ENCODE measurements at regions not wholly inside any gene's neighbourhood (a gene's known extent, or its start where the extent isn't known, plus 50 kb on each side); places are given as distances from the start of the nearest gene placed in this dataset.

- no peak for DNase-seq (ENCODE audit: low spot score)
These were observed 80.5 kb upstream of the AFF3 start for GRCh38 chr2:100222844-100223243.

- no peak for DNase-seq (ENCODE audit: low spot score)
These were observed 76.2 kb upstream of the AFF3 start for GRCh38 chr2:100218552-100218951.

- DNase-seq (ENCODE audit: low spot score), result no peak
These were observed 74.9 kb upstream of the AFF3 start for GRCh38 chr2:100217323-100217722.

- DNase-seq (ENCODE audit: low spot score), result no peak
These were observed 73.6 kb upstream of the AFF3 start for GRCh38 chr2:100216015-100216414.

- no peak for DNase-seq (ENCODE audit: low spot score)
These were observed 73.0 kb upstream of the AFF3 start for GRCh38 chr2:100215371-100215770.

DNA sequence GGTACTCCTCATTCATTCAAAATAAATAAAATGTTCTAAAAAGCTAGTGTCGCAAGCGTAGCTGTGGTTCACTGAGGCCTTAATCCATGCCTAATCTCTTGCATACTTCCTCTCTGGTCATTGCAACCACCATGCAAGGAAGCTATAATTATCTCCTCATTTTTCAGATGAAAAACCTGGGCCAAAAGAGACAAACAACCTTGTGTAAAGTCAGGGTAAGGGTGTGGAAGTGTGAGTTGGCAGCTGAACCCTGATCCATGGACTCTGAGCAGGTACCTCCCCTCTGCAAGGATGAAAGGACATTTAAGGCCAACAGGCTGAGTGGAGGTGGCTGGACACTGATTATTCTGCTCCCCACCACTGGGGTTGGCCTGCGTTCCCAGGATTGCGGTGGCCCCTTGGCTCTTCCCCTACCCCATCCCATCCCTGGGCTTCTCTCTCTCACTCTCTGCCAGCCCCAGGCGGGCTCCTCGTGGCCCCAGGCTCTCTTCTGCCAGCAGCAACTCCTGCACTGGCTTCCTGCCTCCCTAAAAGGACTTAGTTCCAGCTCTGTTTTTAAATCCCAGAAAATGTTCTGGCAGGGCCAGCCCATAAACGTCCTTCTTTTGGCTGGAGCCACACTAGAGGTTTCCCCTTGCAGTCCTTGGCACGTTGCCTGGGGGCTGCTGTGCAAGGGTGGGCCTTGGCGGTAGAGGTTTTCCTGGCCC lies 72.0 kb upstream of the AFF3 start:
- DNase-seq (ENCODE audit: low spot score), result no peak

DNA sequence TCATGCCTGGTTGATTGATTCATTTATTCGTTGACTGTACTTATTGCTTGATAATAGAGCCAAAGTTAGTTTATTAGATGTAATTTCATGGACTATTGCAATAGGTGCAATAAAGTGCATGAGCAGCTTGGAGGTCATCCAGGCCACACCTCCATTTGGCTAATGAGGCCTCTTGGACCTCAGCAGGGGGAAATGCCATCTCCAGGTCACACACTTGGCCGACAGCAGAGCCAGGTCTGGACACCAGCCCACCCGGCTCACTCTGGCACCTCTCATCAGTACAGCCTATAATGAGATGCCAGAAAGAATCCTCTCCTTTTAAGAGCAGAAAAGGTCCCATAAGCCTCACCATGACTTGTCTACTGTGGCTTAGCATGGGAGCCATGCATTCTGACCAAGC lies 71.2 kb upstream of the AFF3 start:
- DNase-seq (ENCODE audit: low spot score), result no peak

- no peak for DNase-seq (ENCODE audit: low spot score)
These were observed 70.5 kb upstream of the AFF3 start for GRCh38 chr2:100212850-100213249.

- no peak for DNase-seq (ENCODE audit: low spot score)
These were observed 69.1 kb upstream of the AFF3 start for GRCh38 chr2:100211521-100211920.

DNA sequence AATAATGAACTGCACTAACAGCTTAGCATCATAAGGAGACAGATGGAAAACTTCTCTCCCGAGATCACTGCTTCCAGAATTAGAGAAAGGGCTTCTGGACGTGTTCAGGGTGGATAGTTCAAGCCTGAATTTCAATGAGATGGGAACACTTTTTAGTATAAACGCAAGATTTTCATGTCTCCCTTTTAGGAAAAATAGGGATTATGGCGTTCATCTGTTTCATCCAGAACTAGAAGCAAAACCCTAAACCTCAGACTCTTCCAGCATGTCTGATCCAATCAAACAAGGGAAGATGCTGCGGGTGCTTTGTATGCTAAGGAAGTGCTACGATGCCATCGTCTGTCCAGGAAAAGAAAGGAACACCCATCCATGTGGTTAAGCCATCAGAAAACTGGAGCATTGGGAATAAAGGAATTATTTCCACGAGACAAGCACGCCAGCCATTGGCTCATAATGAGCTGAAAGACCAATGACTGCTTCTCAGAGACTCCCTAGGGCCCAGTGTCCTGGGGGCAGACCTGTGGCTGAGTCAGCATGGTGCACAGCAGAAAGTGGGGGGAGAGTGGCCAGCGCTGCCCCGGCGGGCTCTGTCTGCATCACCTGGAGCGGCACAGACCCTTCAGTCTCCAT lies 65.9 kb upstream of the AFF3 start:
- no peak for DNase-seq (ENCODE audit: low spot score)

GRCh38 chr2:100207411-100207885 lies 65.1 kb upstream of the AFF3 start:
- DNase-seq (ENCODE audit: low spot score), result peak; percentile 39

DNA sequence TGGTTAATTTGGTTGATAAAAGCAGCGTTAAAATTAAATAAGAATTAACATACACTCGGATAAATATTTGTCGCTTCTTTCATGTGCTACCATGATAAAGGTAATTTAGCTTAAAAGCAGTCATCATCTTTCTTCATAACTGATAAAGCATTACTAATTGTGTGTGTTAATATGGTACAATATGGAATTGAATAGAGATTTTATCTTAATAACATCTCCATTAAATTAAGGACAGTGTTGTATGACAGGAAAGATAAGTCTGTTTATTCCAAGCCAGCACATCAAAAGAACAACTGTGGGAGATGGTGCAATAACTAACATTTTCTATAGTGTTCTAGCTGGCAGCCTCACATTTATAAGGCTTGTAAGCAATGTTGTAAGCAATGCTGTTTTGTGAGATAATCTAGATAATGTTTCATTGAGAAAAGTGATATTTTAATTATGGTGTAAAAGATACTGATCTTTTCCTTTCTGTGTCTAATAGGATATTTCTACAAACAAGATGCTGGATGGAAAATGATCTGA lies 64.4 kb upstream of the AFF3 start:
- DNase-seq (ENCODE audit: low spot score), result no peak

GRCh38 chr2:100205174-100205573 lies 62.8 kb upstream of the AFF3 start:
- DNase-seq (ENCODE audit: low spot score), result no peak

- DNase-seq (ENCODE audit: low spot score), result no peak
These were observed 60.2 kb upstream of the AFF3 start for GRCh38 chr2:100202567-100202966.

DNA sequence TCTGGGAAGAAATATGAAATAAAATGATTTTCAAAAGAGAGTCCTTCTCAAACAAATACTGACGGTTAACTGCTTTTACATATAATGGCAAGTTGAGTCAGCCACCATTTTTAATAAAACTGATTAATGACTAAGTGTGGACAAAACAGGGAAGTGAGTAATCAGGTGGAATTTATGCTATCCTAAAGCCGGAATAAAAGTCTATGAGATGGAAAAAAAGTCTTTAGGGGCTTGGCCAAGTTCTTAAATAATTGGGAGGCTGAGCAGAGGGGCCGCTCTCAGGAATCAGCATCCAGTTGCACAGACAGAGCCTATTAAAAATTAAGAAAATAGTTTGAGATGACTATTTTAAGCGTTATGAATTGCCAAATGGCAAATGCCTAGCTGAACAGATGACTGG lies 58.6 kb upstream of the AFF3 start:
- DNase-seq (ENCODE audit: low spot score), result no peak

DNA sequence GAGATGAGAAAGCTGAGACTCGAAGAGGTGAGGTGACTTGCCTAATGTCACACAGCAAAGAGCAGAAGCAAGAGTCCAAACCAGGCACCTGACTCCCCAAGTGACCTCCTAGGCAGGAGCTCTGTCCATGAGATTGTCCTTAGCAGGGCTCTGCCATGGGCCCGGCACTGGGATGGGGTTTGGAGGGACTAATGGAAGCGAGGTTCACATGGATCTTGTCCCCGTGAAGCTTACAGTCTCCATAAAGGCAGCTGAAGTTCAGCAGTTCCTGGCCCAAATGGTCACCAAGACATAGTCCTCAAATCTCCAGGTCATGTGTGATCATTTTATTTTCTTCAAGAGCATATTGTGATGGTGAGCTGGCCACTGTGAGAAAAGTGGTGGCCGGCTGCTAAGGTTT lies 57.0 kb upstream of the AFF3 start:
- no peak for DNase-seq (ENCODE audit: low spot score)

DNA sequence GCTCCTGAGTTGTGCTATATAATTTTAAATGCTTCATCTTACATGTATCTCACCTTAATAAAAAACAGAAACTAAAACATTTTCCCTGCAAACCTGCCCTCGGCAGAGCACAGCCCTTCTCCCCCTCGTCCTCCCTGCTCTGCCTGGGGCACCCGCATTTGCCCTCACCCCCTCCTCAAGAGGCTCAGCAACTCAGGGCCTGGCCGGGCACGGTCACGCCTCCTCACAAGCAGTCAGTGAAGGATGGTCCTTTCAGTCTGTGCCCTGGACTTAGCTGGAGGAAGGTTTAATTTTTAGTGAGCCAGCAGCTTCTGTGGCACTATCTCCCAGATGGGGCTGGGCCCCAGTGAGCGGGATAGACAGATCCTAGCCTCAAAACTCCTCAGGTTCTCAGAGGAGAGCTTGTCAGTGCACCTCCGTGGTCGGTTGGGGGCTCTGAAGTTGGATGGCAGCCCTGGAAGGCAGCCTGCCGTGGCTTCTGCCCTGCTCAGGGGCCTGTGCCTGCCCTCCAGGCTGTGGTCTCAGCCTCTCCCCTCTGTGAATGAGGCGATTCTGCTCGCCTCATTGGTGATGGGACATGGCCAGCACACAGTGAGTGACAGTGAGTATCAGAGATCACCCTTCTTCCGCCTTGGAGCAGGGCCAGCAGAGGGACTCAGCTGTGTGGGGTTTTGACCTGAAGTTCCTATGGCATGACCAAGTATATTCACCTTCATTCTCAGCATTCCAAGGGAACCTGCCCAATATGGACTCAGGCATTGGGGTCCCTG lies 56.3 kb upstream of the AFF3 start:
- DNase-seq (ENCODE audit: low spot score), result no peak

GRCh38 chr2:100197631-100198153 lies 55.3 kb upstream of the AFF3 start:
- peak; percentile 69 for DNase-seq (ENCODE audit: low spot score)

GRCh38 chr2:100196786-100197494 lies 54.5 kb upstream of the AFF3 start:
- no peak for DNase-seq (ENCODE audit: low spot score)

DNA sequence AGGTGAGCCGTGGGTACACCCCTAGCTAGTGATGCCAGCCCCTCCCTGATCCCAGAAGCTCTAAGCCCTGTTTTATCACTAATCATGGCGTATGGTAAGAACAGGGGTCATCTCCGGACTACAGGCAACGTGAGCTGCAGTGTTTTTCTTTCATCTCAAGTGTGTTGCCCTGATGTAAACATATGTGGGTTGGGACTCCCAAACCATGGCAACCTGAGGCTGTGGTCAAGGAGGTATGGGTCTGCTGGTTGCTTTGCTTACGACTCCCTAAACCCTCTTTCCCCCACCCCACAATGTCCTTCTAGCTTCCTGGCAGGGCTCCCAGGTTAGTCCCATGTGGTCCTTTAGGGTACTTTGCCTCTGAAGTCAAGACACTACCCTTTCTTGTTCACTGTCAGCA lies 53.6 kb upstream of the AFF3 start:
- no peak for DNase-seq (ENCODE audit: low spot score)

GRCh38 chr2:100194951-100195350 lies 52.6 kb upstream of the AFF3 start:
- DNase-seq (ENCODE audit: low spot score), result no peak

DNA sequence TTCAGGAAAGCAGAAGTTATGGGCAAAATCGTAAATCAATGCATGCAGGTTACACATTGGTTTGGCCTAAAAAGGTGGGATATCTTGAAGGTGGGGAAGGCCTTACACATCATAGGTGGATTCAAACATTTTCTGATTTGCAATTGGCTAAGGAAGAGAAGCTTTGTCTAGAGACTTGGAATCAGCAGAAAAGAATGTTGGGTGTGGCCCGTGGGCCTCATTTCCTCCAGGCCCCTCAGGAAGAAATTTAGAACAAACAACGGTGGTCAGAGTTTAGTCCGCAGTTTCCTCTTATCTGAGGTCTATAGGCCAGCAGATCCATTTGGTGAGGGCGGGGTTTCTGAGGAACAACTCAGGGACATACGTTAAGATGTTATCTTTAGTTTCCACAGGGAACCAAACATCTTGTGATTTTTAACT lies 50.9 kb upstream of the AFF3 start:
- DNase-seq (ENCODE audit: low spot score), result no peak
